ENCODE measurements at regions not wholly inside any gene's neighbourhood (a gene's known extent, or its start where the extent isn't known, plus 50 kb on each side); places are given as distances from the start of the nearest gene placed in this dataset.

- Histone ChIP-seq H3K9me3 (no peaks in the 10 kb centered on the region), H3K27me3 (no peaks in the 10 kb centered on the region), H3K36me3 (no peaks in the 10 kb centered on the region), H3K27ac (no peak overlapping the region), H3K4me3 (no peak overlapping the region), H3K4me1 (no peaks in the 10 kb centered on the region)
- TF ChIP-seq, protein P1, sequence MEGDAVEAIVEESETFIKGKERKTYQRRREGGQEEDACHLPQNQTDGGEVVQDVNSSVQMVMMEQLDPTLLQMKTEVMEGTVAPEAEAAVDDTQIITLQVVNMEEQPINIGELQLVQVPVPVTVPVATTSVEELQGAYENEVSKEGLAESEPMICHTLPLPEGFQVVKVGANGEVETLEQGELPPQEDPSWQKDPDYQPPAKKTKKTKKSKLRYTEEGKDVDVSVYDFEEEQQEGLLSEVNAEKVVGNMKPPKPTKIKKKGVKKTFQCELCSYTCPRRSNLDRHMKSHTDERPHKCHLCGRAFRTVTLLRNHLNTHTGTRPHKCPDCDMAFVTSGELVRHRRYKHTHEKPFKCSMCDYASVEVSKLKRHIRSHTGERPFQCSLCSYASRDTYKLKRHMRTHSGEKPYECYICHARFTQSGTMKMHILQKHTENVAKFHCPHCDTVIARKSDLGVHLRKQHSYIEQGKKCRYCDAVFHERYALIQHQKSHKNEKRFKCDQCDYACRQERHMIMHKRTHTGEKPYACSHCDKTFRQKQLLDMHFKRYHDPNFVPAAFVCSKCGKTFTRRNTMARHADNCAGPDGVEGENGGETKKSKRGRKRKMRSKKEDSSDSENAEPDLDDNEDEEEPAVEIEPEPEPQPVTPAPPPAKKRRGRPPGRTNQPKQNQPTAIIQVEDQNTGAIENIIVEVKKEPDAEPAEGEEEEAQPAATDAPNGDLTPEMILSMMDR (IDR thresholded peaks at IDR 0.05), result no peak
- no peak for TF ChIP-seq POLR2A (IDR thresholded peaks at IDR 0.05)
- DNase-seq, result no peak
These were observed 70.6 kb upstream of the CXCL14 start for GRCh38 chr5:135649435-135649834.

DNA sequence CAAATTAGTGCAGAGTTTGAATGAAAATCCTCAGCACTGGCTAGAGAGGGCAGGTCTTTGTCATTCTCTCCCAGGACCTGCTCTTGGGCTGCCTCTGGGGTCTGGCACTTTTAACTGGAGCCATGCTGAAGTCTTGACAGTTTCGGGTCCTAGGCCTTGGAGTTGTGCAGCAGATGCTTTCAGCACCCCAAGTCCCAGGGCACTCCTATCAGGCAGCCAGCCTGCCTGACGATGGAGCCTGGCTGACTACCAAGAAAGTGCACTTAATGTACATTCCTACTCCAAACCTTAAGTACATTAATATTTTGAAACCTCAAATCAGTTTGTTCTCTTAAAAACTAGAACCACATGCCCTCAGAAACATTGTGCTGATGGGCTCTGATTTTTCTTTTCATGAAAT lies 69.3 kb upstream of the CXCL14 start:
- DNase-seq, result no peak
- TF ChIP-seq POLR2A (IDR thresholded peaks at IDR 0.05), result no peak
- TF ChIP-seq, protein P1 (IDR thresholded peaks at IDR 0.05), result no peak
- H3K9me3 ChIP-seq, result no peaks in the 10 kb centered on the region
- H3K36me3 ChIP-seq, result no peaks in the 10 kb centered on the region
- no peaks in the 10 kb centered on the region for H3K27me3 ChIP-seq
- H3K27ac ChIP-seq, result peak overlapping the region in 2 of 4 donors; percentile 25 to 47
- no peak overlapping the region for H3K4me3 ChIP-seq
- H3K4me1 ChIP-seq, result no peaks in the 10 kb centered on the region

GRCh38 chr5:135645336-135646180 lies 66.8 kb upstream of the CXCL14 start:
- no peak overlapping the region for H3K27ac ChIP-seq
- H3K4me1 ChIP-seq, result no peaks in the 10 kb centered on the region
- H3K4me3 ChIP-seq, result no peak overlapping the region
- H3K27me3 ChIP-seq, result no peaks in the 10 kb centered on the region
- H3K9me3 ChIP-seq, result no peaks in the 10 kb centered on the region
- no peak for TF ChIP-seq POLR2A (IDR thresholded peaks at IDR 0.05)
- TF ChIP-seq, protein P1 (IDR thresholded peaks at IDR 0.05), result no peak
- no peaks in the 10 kb centered on the region for H3K36me3 ChIP-seq
- DNase-seq, result no peak

GRCh38 chr5:135644816-135645215 lies 66.0 kb upstream of the CXCL14 start:
- H3K36me3 ChIP-seq, result no peaks in the 10 kb centered on the region
- DNase-seq, result no peak
- no peaks in the 10 kb centered on the region for H3K9me3 ChIP-seq
- no peaks in the 10 kb centered on the region for H3K27me3 ChIP-seq
- no peak overlapping the region for H3K4me3 ChIP-seq
- no peak overlapping the region for H3K27ac ChIP-seq
- no peaks in the 10 kb centered on the region for H3K4me1 ChIP-seq
- TF ChIP-seq POLR2A (IDR thresholded peaks at IDR 0.05), result no peak
- TF ChIP-seq, protein P1 (IDR thresholded peaks at IDR 0.05), result no peak

DNA sequence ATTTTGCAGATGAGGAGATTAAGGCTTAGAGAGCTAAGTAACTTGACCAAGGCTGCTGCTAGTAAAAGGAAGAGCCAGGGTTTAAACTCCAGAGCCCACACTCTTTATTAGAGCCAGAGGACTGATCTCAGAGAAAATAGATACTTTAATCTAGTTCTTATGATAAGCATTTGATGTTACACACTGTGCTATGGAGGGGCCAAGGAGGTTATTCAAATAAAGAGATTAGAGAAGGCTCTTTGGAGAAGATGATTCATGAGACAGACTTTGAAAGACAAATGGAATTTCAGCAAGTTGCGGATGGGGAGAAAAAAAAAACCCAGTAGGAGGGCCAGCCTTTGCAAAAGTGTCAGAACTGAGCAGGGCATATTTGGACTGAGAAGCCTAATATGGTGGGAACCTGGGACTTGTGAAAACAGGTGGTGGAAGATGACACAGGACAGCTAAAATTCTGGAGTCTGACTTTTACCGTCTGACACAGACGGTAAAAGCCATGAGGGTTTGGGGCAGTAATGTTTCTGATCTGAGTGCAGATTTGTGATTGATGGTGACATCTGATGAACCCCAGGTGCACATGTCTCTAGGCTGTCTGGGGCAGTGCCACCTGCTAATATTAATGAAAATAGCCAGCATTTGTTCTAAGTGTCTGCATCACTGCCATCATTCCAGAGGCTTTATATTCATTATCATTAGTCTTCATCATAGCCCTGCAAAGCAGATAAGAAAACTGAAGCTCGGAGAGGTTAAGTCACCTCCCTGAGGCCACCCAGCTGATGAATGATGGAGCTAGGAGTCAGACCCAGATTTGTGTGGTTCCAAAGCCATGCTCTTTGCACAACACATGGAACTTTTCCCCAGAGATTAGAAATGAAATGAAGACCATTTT lies 65.3 kb upstream of the CXCL14 start:
- DNase-seq, result no peak
- no peak overlapping the region for H3K27ac ChIP-seq
- no peaks in the 10 kb centered on the region for H3K36me3 ChIP-seq
- no peaks in the 10 kb centered on the region for H3K27me3 ChIP-seq
- H3K4me3 ChIP-seq, result no peak overlapping the region
- no peak for TF ChIP-seq POLR2A (IDR thresholded peaks at IDR 0.05)
- TF ChIP-seq, protein P1 (IDR thresholded peaks at IDR 0.05), result no peak
- H3K4me1 ChIP-seq, result no peaks in the 10 kb centered on the region
- H3K9me3 ChIP-seq, result no peaks in the 10 kb centered on the region
